AG09309 (cell line): ENCODE measurements at regions not wholly inside any gene's neighbourhood (a gene's known extent, or its start where the extent isn't known, plus 50 kb on each side); places are given as distances from the start of the nearest gene placed in this dataset.

ENCODE experiments used
- DNase-seq: peaks from one replicate; pipeline ENCODE4 v3.0.0-alpha.2; 2010; ENCODE audit warnings: low read depth
- H3K4me3 ChIP-seq: 2 replicates; pipeline ENCODE4 v1.5.1; 2011; ENCODE audit warnings: mild to moderate bottlenecking, low read depth, low read length, moderate library complexity; ENCODE audit not compliant: control insufficient read depth
- CTCF ChIP-seq: IDR thresholded peaks from 2 replicates; pipeline ENCODE4 v1.5.1; 2011; ENCODE audit warnings: mild to moderate bottlenecking, low read depth, low read length, inconsistent platforms; ENCODE audit not compliant: insufficient read depth, control insufficient read depth; ENCODE audit errors: missing control alignments

- no peak overlapping the region for H3K4me3 ChIP-seq
- no peak for TF ChIP-seq CTCF
- no peak for DNase-seq
Observed at GRCh38 chr1:80910426-80910825, 890.3 kb upstream of the ADGRL2 start.

GRCh38 chr1:80909172-80909784, 891.5 kb upstream of the ADGRL2 start:
- H3K4me3 ChIP-seq = no peak overlapping the region
- DNase-seq = no peak
- no peak for TF ChIP-seq CTCF

- TF ChIP-seq CTCF = no peak
- no peak for DNase-seq
Observed at GRCh38 chr1:80896781-80897356, 903.9 kb upstream of the ADGRL2 start.

GRCh38 chr1:80894921-80895320, 905.8 kb upstream of the ADGRL2 start:
- no peak for DNase-seq
- TF ChIP-seq CTCF = no peak
- no peak overlapping the region for H3K4me3 ChIP-seq

More at GRCh38 chr1:80896781-80897356, 903.9 kb upstream of the ADGRL2 start:
- no peak overlapping the region for H3K4me3 ChIP-seq

GRCh38 chr1:80893115-80893514, 907.6 kb upstream of the ADGRL2 start:
- no peak overlapping the region for H3K4me3 ChIP-seq
- no peak for TF ChIP-seq CTCF
- no peak for DNase-seq

GRCh38 chr1:80892539-80892938, 908.2 kb upstream of the ADGRL2 start:
- no peak for TF ChIP-seq CTCF
- no peak for DNase-seq
- no peak overlapping the region for H3K4me3 ChIP-seq
